CD4-positive, alpha-beta T cell (primary cell): ENCODE measurements at regions not wholly inside any gene's neighbourhood (a gene's known extent, or its start where the extent isn't known, plus 50 kb on each side); places are given as distances from the start of the nearest gene placed in this dataset.

Experiments used
- ATAC-seq: fragments of 200-7000 bp; cut with Tn5 transposase; one replicate; pipeline ENCODE4 v1.10.0; 2022; ENCODE audit warnings: mild to moderate bottlenecking; ENCODE audit not compliant: poor library complexity
- CTCF ChIA-PET: fragments of 350-600 bp; sonication (Branson Sonifier 250); formaldehyde crosslinking; loops from one replicate; lab custom pipeline; 2021; ENCODE audit warnings: antibody characterized with exemption, inconsistent platforms; lab: Charles Lee
- POLR2A ChIA-PET: fragments of 350-600 bp; sonication (Branson Sonifier 250); formaldehyde crosslinking; loops from one replicate; lab custom pipeline; 2021; ENCODE audit warnings: antibody characterized with exemption, inconsistent platforms; lab: Charles Lee
- DNase-seq, 14 experiments: peaks; one replicate each; pipeline ENCODE4 v3.0.0-alpha.2; 2013 to 2020; ENCODE audit warnings: mixed read lengths in 2 of 14
- H3K27ac ChIP-seq, 2 donors: one replicate each; pipeline versions ENCODE4 v1.5.1 to v1.7.0; 2013; ENCODE audit warnings: low read length in 2 of 2, low read depth in 1 of 2, mild to moderate bottlenecking in 1 of 2
- H3K27me3 ChIP-seq, 2 experiments: 1 replicate in 1 of 2; 2 replicates in 1 of 2; pipeline versions ENCODE4 v1.6.1 to v1.7.0; 2013; ENCODE audit warnings: low read length in 2 of 2, control low read depth in 1 of 2, mild to moderate bottlenecking in 1 of 2, moderate library complexity in 1 of 2; ENCODE audit not compliant: insufficient read depth in 2 of 2, control insufficient read depth in 1 of 2
- H3K36me3 ChIP-seq: one replicate; pipeline ENCODE4 v1.6.1; 2013; ENCODE audit warnings: low read length, control low read depth; ENCODE audit not compliant: insufficient read depth
- H3K4me1 ChIP-seq: one replicate; pipeline ENCODE4 v1.6.1; 2013; ENCODE audit warnings: low read length, control low read depth; ENCODE audit not compliant: insufficient read depth
- H3K4me3 ChIP-seq: one replicate; pipeline ENCODE4 v1.5.1; 2013; ENCODE audit warnings: mild to moderate bottlenecking, low read length, moderate library complexity
- H3K9me3 ChIP-seq, 2 experiments: 1 replicate in 1 of 2; 2 replicates in 1 of 2; pipeline versions ENCODE4 v1.6.1 to v1.7.0; 2013; ENCODE audit warnings: low read length in 2 of 2, mild to moderate bottlenecking in 2 of 2, control low read depth in 1 of 2, moderate library complexity in 1 of 2; ENCODE audit not compliant: control insufficient read depth in 1 of 2, insufficient read depth in 1 of 2
- H3K27ac Mint-ChIP-seq: one replicate; pipeline ENCODE4 v1.8.0; 2020; ENCODE audit warnings: mixed read lengths
- H3K27me3 Mint-ChIP-seq: one replicate; pipeline ENCODE4 v1.8.0; 2021; ENCODE audit warnings: mixed read lengths
- H3K36me3 Mint-ChIP-seq: one replicate; pipeline ENCODE4 v1.8.0; 2021; ENCODE audit warnings: low read depth, mixed read lengths
- H3K4me1 Mint-ChIP-seq: one replicate; pipeline ENCODE4 v1.8.0; 2021; ENCODE audit warnings: low read depth, mixed read lengths
- H3K4me3 Mint-ChIP-seq: one replicate; pipeline ENCODE4 v1.8.0; 2020; ENCODE audit warnings: mild to moderate bottlenecking, mixed read lengths
- H3K9me3 Mint-ChIP-seq: one replicate; pipeline ENCODE4 v1.8.0; 2020; ENCODE audit warnings: mixed read lengths
- CTCF ChIP-seq: fragments of 200-600 bp; IDR thresholded peaks from one replicate; pipeline ENCODE4 v1.8.0; 2022; ENCODE audit warnings: antibody characterized with exemption, mild to moderate bottlenecking
- intact Hi-C, 2 experiments: fragments of 100-400 bp; cut with DNase I in 1 of 2; cut with micrococcal nuclease in 1 of 2; formaldehyde crosslinking; loops; one replicate each; pipeline versions ENCODE4 v1.15.1 to v1.9.0; 2023 to 2025; cut with DNase I, micrococcal nuclease

GRCh38 chr6:14614631-14615030, 497.1 kb downstream of the CD83 start:
- Mint-ChIP-seq H3K27me3 (no peaks in the 10 kb centered on the region), H3K9me3 (no peaks in the 10 kb centered on the region), H3K4me3 (no peak overlapping the region), H3K27ac (no peak overlapping the region), H3K36me3 (no peaks in the 10 kb centered on the region), H3K4me1 (peaks cover 7% of the 10 kb centered on the region)
- no peak for ATAC-seq
- ChIA-PET POLR2A (no interaction called here), CTCF (no interaction called here)
- Histone ChIP-seq H3K27me3 (no peaks in the 10 kb centered on the region), H3K27ac (no peak overlapping the region), H3K9me3 (peaks cover 3 to 8% of the 10 kb centered on the region in 2 experiments), H3K36me3 (no peaks in the 10 kb centered on the region), H3K4me3 (no peak overlapping the region), H3K4me1 (no peaks in the 10 kb centered on the region)
- intact Hi-C loops = no loop called here
- no peak for DNase-seq
- no peak for TF ChIP-seq CTCF

GRCh38 chr6:14616656-14617055, 499.1 kb downstream of the CD83 start:
- peaks cover 3 to 8% of the 10 kb centered on the region in 2 experiments for H3K9me3 ChIP-seq
- Mint-ChIP-seq H3K27ac (no peak overlapping the region), H3K4me1 (peaks cover 16% of the 10 kb centered on the region), H3K36me3 (no peaks in the 10 kb centered on the region), H3K9me3 (no peaks in the 10 kb centered on the region), H3K4me3 (no peak overlapping the region), H3K27me3 (no peaks in the 10 kb centered on the region)
- no peak overlapping the region for H3K4me3 ChIP-seq
- ChIA-PET CTCF (no interaction called here), POLR2A (no interaction called here)
- DNase-seq = no peak
- peaks cover 5% of the 10 kb centered on the region for H3K4me1 ChIP-seq
- intact Hi-C loops = no loop called here
- no peak overlapping the region for H3K27ac ChIP-seq
- ATAC-seq = no peak
- H3K27me3 ChIP-seq = peaks cover 0 to 3% of the 10 kb centered on the region in 2 experiments
- no peaks in the 10 kb centered on the region for H3K36me3 ChIP-seq
- TF ChIP-seq CTCF = no peak

- ATAC-seq (no peak), DNase-seq (no peak)
- H3K27ac ChIP-seq = no peak overlapping the region
- intact Hi-C loops = no loop called here
- Mint-ChIP-seq H3K36me3 (no peaks in the 10 kb centered on the region), H3K27ac (no peak overlapping the region), H3K4me3 (no peak overlapping the region), H3K27me3 (no peaks in the 10 kb centered on the region), H3K4me1 (peaks cover 38% of the 10 kb centered on the region), H3K9me3 (no peaks in the 10 kb centered on the region)
- peaks cover 0 to 3% of the 10 kb centered on the region in 2 experiments for H3K27me3 ChIP-seq
- H3K4me3 ChIP-seq = no peak overlapping the region
- no peaks in the 10 kb centered on the region for H3K36me3 ChIP-seq
- CTCF ChIA-PET = interaction anchor here (0.7 kb wide), 1 partner anchor 649 kb away, joined by 3 read pairs; no protein-coding TSS in a partner anchor
- peaks cover 15% of the 10 kb centered on the region for H3K4me1 ChIP-seq
- no peak for TF ChIP-seq CTCF
- POLR2A ChIA-PET = no interaction called here
- peaks cover 3 to 8% of the 10 kb centered on the region in 2 experiments for H3K9me3 ChIP-seq
Observed at GRCh38 chr6:14618759-14619418, 501.3 kb downstream of the CD83 start.
